ENCODE measurements at regions not wholly inside any gene's neighbourhood (a gene's known extent, or its start where the extent isn't known, plus 50 kb on each side); places are given as distances from the start of the nearest gene placed in this dataset.

- ChIA-PET CTCF (no interaction called here), POLR2A (no interaction called here)
- no peak for DNase-seq (ENCODE audit: low read depth, low spot score)
- no peaks in the 10 kb centered on the region for H3K9me3 ChIP-seq (ENCODE audit: control insufficient read depth, insufficient read depth, low read length)
- H3K4me3 ChIP-seq (ENCODE audit: low read depth, low read length) = no peak overlapping the region
- TF ChIP-seq CTCF (IDR thresholded peaks at IDR 0.05; ENCODE audit: low read depth, low read length) = no peak
- no peak overlapping the region for H3K27ac ChIP-seq (ENCODE audit: low read depth, low read length)
- no peaks in the 10 kb centered on the region for H3K27me3 ChIP-seq (ENCODE audit: control insufficient read depth, insufficient read depth, low read length)
Observed at GRCh38 chr4:138070816-138071215, 171.3 kb downstream of the SLC7A11 start.

- Histone ChIP-seq H3K27ac (ENCODE audit: low read depth, low read length) (no peak overlapping the region), H3K27me3 (ENCODE audit: control insufficient read depth, insufficient read depth, low read length) (no peaks in the 10 kb centered on the region), H3K4me3 (ENCODE audit: low read depth, low read length) (no peak overlapping the region), H3K9me3 (ENCODE audit: control insufficient read depth, insufficient read depth, low read length) (no peaks in the 10 kb centered on the region; the same call in 1 of the 2 replicates)
- no peak for DNase-seq (ENCODE audit: low read depth, low spot score)
- POLR2A ChIA-PET = interaction anchor here (1.1 kb wide), 1 partner anchor 10 kb away, joined by 3 read pairs; no protein-coding TSS in a partner anchor
- CTCF ChIA-PET = interaction anchor here (0.6 kb wide), 1 partner anchor 868 kb away, joined by 7 read pairs; no protein-coding TSS in a partner anchor
- TF ChIP-seq CTCF (IDR thresholded peaks at IDR 0.05; ENCODE audit: low read depth, low read length) = no peak
Observed at GRCh38 chr4:138063581-138063980, 178.6 kb downstream of the SLC7A11 start.

GRCh38 chr4:138062929-138063328 lies 179.2 kb downstream of the SLC7A11 start:
- TF ChIP-seq CTCF (IDR thresholded peaks at IDR 0.05; ENCODE audit: low read depth, low read length) = peak; percentile 50
- POLR2A ChIA-PET = interaction anchor here (1.1 kb wide), 1 partner anchor 9 kb away, joined by 3 read pairs; no protein-coding TSS in a partner anchor
- peak overlapping the region; percentile 12 for H3K27ac ChIP-seq (ENCODE audit: low read depth, low read length)

GRCh38 chr4:138056541-138056940 lies 185.6 kb downstream of the SLC7A11 start:
- ChIA-PET POLR2A (no interaction called here), CTCF (interaction anchor here (1.5 to 2.7 kb wide), 2 partner anchors 21 to 34 kb away, joined by 5 to 7 read pairs; no protein-coding TSS in a partner anchor)
- TF ChIP-seq CTCF (IDR thresholded peaks at IDR 0.05; ENCODE audit: low read depth, low read length) = no peak
- H3K27ac ChIP-seq (ENCODE audit: low read depth, low read length) = peak overlapping the region; percentile 47
- no peaks in the 10 kb centered on the region for H3K27me3 ChIP-seq (ENCODE audit: control insufficient read depth, insufficient read depth, low read length)
- no peaks in the 10 kb centered on the region; the same call in 1 of the 2 replicates for H3K9me3 ChIP-seq (ENCODE audit: control insufficient read depth, insufficient read depth, low read length)
- DNase-seq (ENCODE audit: low read depth, low spot score) = no peak
- H3K4me3 ChIP-seq (ENCODE audit: low read depth, low read length) = no peak overlapping the region

More at GRCh38 chr4:138062929-138063328, 179.2 kb downstream of the SLC7A11 start:
- Histone ChIP-seq H3K4me3 (ENCODE audit: low read depth, low read length) (no peak overlapping the region), H3K27me3 (ENCODE audit: control insufficient read depth, insufficient read depth, low read length) (no peaks in the 10 kb centered on the region), H3K9me3 (ENCODE audit: control insufficient read depth, insufficient read depth, low read length) (no peaks in the 10 kb centered on the region; the same call in 1 of the 2 replicates)
- CTCF ChIA-PET = interaction anchor here (0.6 to 1.5 kb wide), 4 partner anchors 11 to 867 kb away, joined by 3 to 8 read pairs (median 5); no protein-coding TSS in a partner anchor
- peak; percentile 46 for DNase-seq (ENCODE audit: low read depth, low spot score)

GRCh38 chr4:138055890-138056289 lies 186.3 kb downstream of the SLC7A11 start:
- no peak overlapping the region for H3K4me3 ChIP-seq (ENCODE audit: low read depth, low read length)
- ChIA-PET POLR2A (no interaction called here), CTCF (interaction anchor here (1.3 to 3.2 kb wide), 4 partner anchors 20 to 626 kb away, joined by 3 to 18 read pairs (median 6); no protein-coding TSS in a partner anchor)
- no peak for TF ChIP-seq CTCF (IDR thresholded peaks at IDR 0.05; ENCODE audit: low read depth, low read length)
- no peak overlapping the region for H3K27ac ChIP-seq (ENCODE audit: low read depth, low read length)
- H3K9me3 ChIP-seq (ENCODE audit: control insufficient read depth, insufficient read depth, low read length) = no peaks in the 10 kb centered on the region
- H3K27me3 ChIP-seq (ENCODE audit: control insufficient read depth, insufficient read depth, low read length) = no peaks in the 10 kb centered on the region
- DNase-seq (ENCODE audit: low read depth, low spot score) = no peak
